Hepatocyte (in vitro differentiated cells): ENCODE measurements at regions not wholly inside any gene's neighbourhood (a gene's known extent, or its start where the extent isn't known, plus 50 kb on each side); places are given as distances from the start of the nearest gene placed in this dataset.

Experiments
- DNase-seq: peaks from one replicate; pipeline ENCODE4 v3.0.0-alpha.2; 2016; ENCODE audit warnings: low spot score
- H2AFZ ChIP-seq: fragments of 200-600 bp; sonication (generic); 2 replicates; pipeline ENCODE4 v1.6.0; 2016; ENCODE audit warnings: antibody characterized with exemption, mild to moderate bottlenecking
- H3K27ac ChIP-seq: fragments of 200-600 bp; sonication (generic); 2 replicates; pipeline ENCODE4 v1.5.1; 2016; ENCODE audit warnings: mild to moderate bottlenecking
- H3K27me3 ChIP-seq: fragments of 200-600 bp; sonication (generic); 2 replicates; pipeline ENCODE4 v1.6.1; 2016
- H3K36me3 ChIP-seq: fragments of 200-600 bp; sonication (generic); replicated peaks from 2 replicates; pipeline ENCODE4 v1.5.1; 2016; ENCODE audit warnings: low read depth; ENCODE audit not compliant: insufficient read depth
- H3K4me1 ChIP-seq: fragments of 200-600 bp; sonication (generic); 2 replicates; pipeline ENCODE4 v1.5.1; 2016; ENCODE audit warnings: mild to moderate bottlenecking, moderate library complexity; ENCODE audit not compliant: insufficient read depth
- H3K4me2 ChIP-seq: fragments of 200-600 bp; sonication (generic); 2 replicates; pipeline ENCODE4 v1.6.0; 2016
- H3K4me3 ChIP-seq: fragments of 200-600 bp; sonication (generic); 2 replicates; pipeline ENCODE4 v1.5.1; 2016; ENCODE audit warnings: mild to moderate bottlenecking
- H3K79me2 ChIP-seq: fragments of 200-600 bp; sonication (generic); 2 replicates; pipeline ENCODE4 v1.6.0; 2017; ENCODE audit warnings: mild to moderate bottlenecking
- H3K9me2 ChIP-seq: fragments of 200-600 bp; sonication (generic); replicated peaks from 2 replicates; pipeline ENCODE4 v1.6.0; 2017; ENCODE audit warnings: mild to moderate bottlenecking; ENCODE audit not compliant: insufficient read depth
- H3K9me3 ChIP-seq: fragments of 200-600 bp; sonication (generic); 2 replicates; pipeline ENCODE4 v1.5.1; 2016; ENCODE audit warnings: low read depth, mild to moderate bottlenecking
- H4K20me1 ChIP-seq: fragments of 200-600 bp; sonication (generic); 2 replicates; pipeline ENCODE4 v1.6.0; 2016; ENCODE audit warnings: mild to moderate bottlenecking; ENCODE audit not compliant: insufficient read depth, poor library complexity, severe bottlenecking
- CTCF ChIP-seq: fragments of 200-600 bp; sonication (generic); IDR thresholded peaks from 2 replicates; pipeline ENCODE4 v1.5.1; 2016; ENCODE audit warnings: antibody characterized with exemption, mild to moderate bottlenecking; ENCODE audit not compliant: poor library complexity
- EZH2 ChIP-seq: fragments of 200-600 bp; sonication (generic); IDR thresholded peaks from 2 replicates; pipeline ENCODE4 v1.6.1; 2016; ENCODE audit warnings: antibody characterized with exemption, mild to moderate bottlenecking, borderline replicate concordance
- EZH2phosphoT487 ChIP-seq: fragments of 200-600 bp; sonication (generic); IDR thresholded peaks from one replicate; pipeline ENCODE4 v1.6.1; 2018; ENCODE audit warnings: antibody characterized with exemption, mild to moderate bottlenecking, low read depth, moderate library complexity; ENCODE audit not compliant: unreplicated experiment, severe bottlenecking
- WGBS: methylation state at CpG from one replicate; pipeline ENCODE4 v1.1.6; 2016; ENCODE audit warnings: low lambda C conversion rate; ENCODE audit errors: missing lambda C conversion rate; 5-methylcytosine and 5-hydroxymethylcytosine counted together

GRCh38 chr2:183606022-183606717, 481.9 kb downstream of the NUP35 start:
- TF ChIP-seq EZH2, result no peak
- no peak for TF ChIP-seq EZH2phosphoT487
- TF ChIP-seq CTCF, result no peak
- Histone ChIP-seq H2AFZ (peak overlapping the region; percentile 34), H3K36me3 (no peaks in the 10 kb centered on the region), H3K4me2 (no peak overlapping the region), H3K27ac (peak overlapping the region; percentile 69), H3K79me2 (no peaks in the 10 kb centered on the region), H3K27me3 (no peaks in the 10 kb centered on the region), H3K9me2 (no peaks in the 10 kb centered on the region), H3K9me3 (no peaks in the 10 kb centered on the region), H3K4me1 (peaks cover 3% of the 10 kb centered on the region), H4K20me1 (no peaks in the 10 kb centered on the region), H3K4me3 (no peak overlapping the region)
- no peak for DNase-seq
- 76% methylated on average over 2 of the region's 2 CpGs for WGBS

- Histone ChIP-seq H3K9me3 (no peaks in the 10 kb centered on the region), H3K27me3 (no peaks in the 10 kb centered on the region), H3K79me2 (no peaks in the 10 kb centered on the region), H3K4me1 (peaks cover 3% of the 10 kb centered on the region), H2AFZ (peak overlapping the region; percentile 34), H3K4me2 (no peak overlapping the region), H3K9me2 (no peaks in the 10 kb centered on the region), H3K27ac (peak overlapping the region; percentile 69), H4K20me1 (no peaks in the 10 kb centered on the region), H3K4me3 (no peak overlapping the region), H3K36me3 (no peaks in the 10 kb centered on the region)
- no peak for TF ChIP-seq EZH2
- TF ChIP-seq EZH2phosphoT487, result no peak
- TF ChIP-seq CTCF, result no peak
- 71% methylated on average over 3 of the region's 3 CpGs for WGBS
- DNase-seq, result peak; percentile 30
These were observed 482.5 kb downstream of the NUP35 start for GRCh38 chr2:183606718-183607085.

GRCh38 chr2:183607995-183608394, 483.8 kb downstream of the NUP35 start:
- Histone ChIP-seq H3K4me1 (peaks cover 3% of the 10 kb centered on the region), H2AFZ (no peak overlapping the region), H3K4me2 (no peak overlapping the region), H3K27ac (no peak overlapping the region), H3K36me3 (no peaks in the 10 kb centered on the region), H3K9me3 (no peaks in the 10 kb centered on the region), H3K27me3 (no peaks in the 10 kb centered on the region), H3K79me2 (no peaks in the 10 kb centered on the region), H3K4me3 (no peak overlapping the region), H4K20me1 (no peaks in the 10 kb centered on the region), H3K9me2 (no peaks in the 10 kb centered on the region)
- DNase-seq, result no peak
- 97% methylated on average over 21 of the region's 21 CpGs for WGBS
- TF ChIP-seq EZH2phosphoT487, result no peak
- TF ChIP-seq EZH2, result no peak

- H3K36me3 ChIP-seq, result no peaks in the 10 kb centered on the region
- TF ChIP-seq EZH2, result no peak
- TF ChIP-seq CTCF, result no peak
- no peaks in the 10 kb centered on the region for H4K20me1 ChIP-seq
- H3K79me2 ChIP-seq, result no peaks in the 10 kb centered on the region
- WGBS, result 84% methylated on average over 1 of the region's 1 CpG
- no peak for DNase-seq
- no peak overlapping the region for H3K27ac ChIP-seq
- no peak overlapping the region for H3K4me3 ChIP-seq
- H3K27me3 ChIP-seq, result no peaks in the 10 kb centered on the region
- no peaks in the 10 kb centered on the region for H3K9me2 ChIP-seq
- H3K9me3 ChIP-seq, result no peaks in the 10 kb centered on the region
- peaks cover 3% of the 10 kb centered on the region for H3K4me1 ChIP-seq
- H2AFZ ChIP-seq, result no peak overlapping the region
- H3K4me2 ChIP-seq, result no peak overlapping the region
These were observed 484.5 kb downstream of the NUP35 start for GRCh38 chr2:183608747-183609146.
